HG02943 (cell line): ENCODE measurements at regions not wholly inside any gene's neighbourhood (a gene's known extent, or its start where the extent isn't known, plus 50 kb on each side); places are given as distances from the start of the nearest gene placed in this dataset.

ENCODE experiments used
- ATAC-seq: cut with Tn5 transposase; IDR thresholded peaks from one replicate; pipeline ENCODE4 v1.9.1; 2021; ENCODE audit warnings: mild to moderate bottlenecking, low read depth, moderate library complexity; ENCODE audit not compliant: unreplicated experiment

DNA sequence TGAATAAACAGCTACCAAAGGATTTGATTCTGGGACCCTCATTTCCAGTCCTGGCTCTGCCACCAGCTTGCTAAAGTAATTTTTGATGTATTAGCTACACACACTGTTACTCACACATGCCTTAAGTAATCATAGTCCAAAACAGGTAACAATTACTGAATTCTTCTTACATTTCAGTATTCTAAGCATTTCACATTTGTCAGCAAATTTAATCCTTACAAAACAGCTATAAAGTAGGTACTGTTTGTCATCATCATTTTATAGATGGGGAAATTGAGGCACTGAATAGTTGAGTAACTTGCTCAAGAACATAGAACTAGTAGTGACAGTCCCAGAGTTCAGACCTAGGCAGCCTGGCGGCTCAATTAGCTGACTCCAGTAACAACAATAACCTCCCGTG is 272.6 kb downstream of the QKI start:
- no peak for ATAC-seq

GRCh38 chr6:163686301-163686700 is 271.8 kb downstream of the QKI start:
- no peak for ATAC-seq

DNA sequence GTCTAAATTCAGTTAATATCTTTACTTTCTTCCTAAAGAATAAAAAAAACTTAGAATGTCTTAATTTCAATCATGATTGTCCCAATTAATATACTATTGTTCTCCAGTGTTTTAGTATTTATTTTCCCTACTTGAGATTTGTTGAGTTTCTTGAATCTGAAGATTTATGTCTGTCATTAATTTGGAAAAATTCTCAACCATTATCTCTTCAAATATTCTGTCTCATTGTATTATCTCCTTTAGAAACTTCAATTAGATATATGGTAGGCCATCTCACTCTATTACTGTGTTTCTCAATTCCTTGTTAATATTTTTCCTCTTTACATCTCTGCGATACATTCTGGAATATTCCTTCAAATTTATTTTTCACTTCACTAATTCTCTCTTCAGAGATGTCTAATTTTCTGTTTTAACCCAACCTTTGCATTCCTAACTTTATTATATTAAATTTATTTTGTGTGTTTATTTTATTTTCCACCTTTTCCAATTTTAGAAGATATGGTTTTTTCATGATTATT is 268.6 kb downstream of the QKI start:
- ATAC-seq: no peak

DNA sequence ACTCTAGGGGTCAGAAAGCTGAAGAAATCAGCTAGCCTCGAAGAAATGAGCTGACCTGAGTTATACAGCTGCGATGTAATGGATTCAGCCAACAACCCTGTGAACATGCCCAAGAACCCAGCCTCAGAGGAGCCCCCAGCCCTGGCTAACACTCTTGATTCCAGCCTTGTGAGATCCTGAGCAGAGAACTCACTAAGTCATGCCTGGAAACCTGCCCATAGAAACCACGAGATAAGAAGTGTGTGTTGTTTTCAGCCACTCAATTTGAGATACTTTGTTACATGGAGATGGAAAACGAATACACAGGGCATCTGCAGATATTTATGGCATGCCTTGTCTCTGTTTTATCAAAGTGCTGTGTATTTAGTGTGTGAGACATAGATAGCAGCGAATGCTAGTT is 265.2 kb downstream of the QKI start:
- ATAC-seq: no peak

DNA sequence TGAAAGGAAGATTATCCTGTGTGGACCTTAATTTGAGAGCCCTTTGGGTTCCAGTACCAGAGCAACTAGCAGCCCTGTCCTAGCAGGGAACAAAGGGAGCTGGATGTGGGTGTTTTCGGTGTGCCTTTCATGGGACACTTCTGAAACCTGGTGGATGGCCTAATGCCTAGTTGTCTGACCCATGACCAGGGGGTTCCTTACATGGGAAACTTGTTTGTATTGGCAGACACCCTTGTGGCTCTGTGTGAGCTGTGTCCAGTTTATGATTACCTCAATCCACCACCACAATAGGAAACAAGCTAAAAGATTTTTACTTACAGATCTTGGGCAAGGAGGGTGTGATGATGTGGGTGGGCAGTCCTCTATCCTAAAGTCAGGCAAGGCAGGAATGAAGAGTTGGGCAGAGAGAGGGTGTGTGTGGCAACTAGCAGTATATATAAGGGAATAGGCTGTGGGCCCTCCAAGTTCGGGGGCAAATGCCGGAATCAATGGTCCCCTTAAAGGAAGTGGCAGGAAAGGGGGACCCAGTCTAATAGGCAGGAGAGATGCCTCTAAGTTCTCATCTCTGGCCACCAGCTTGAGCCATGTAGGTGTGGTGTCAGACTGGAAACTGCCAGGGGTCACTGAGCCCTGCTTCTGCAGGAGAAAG is 264.6 kb downstream of the QKI start:
- no peak for ATAC-seq

DNA sequence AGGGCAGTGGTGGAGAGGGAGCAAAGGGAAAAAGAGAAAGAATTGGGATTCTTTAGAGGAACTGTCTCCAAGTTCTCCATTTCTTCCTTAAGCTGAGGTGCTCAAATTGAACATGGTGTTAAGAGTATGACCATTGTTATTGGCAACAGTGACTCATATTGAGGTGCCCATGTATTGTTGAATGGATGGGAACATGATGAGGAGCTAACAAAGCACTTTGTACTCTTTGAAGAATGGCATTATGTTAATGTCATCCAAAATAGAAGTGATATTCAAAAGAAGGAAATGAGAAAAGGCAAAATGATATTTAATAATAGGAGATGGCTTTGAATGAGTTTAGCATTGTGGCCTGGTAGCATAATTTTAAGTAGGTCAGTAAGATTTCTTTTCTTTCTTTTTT is 261.1 kb downstream of the QKI start:
- no peak for ATAC-seq

DNA sequence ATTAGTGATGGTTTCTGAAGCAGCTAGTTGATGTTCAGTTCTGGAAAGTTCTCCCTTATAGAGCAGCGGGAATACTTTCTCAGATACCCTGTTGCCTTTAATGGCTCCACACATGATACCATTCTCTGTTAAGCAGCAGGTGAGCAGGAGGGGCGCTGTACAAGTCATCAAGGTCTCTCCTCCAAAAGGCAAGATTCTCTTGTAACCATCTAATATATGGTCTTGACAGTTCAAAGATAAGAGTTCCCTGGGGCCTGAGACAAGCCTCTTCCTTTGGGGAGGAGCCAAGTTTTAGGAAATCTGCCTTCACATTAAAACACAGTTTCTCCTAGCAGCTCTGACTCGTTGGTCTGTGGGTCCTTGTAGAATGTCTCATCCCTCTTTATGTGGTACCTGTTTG is 258.2 kb downstream of the QKI start:
- no peak for ATAC-seq

DNA sequence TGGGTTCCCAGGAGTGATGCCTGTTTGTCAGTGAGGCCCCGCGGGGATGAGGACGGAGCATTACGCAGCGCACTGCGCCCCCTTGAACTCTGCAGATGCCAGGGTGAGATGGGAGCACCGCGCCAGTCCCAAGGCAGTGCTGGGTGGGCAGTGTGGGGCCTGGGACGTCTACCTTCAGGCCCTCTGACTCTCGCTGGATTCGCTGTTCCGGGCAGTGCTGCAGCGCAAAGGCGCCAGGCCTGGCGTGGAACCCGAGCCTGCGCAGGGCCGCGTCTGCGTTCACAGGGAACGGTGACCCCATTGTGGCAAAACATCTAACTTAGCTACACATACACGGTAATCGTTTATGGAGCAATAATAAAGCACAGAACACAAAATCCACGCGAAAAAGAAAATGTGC is 257.3 kb downstream of the QKI start:
- no peak for ATAC-seq

DNA sequence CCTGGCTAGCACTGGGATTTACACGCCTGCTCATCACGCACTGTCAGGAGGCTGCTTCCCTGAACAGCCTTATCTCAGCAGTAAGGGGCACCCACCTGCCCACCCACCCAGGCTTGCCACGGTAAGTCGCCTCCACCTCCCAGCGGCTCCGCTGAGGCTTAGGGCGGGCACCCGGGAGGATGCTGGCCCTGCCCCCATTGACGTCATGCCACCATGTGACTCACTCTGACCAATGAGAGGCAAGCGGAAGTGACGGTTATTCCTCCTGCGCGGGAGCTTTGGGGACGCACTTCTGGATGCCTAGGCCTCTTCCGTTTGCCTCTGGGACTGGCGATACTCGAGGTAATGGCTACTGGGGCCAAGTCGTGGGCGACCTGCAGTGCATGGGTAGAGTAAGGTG is 256.8 kb downstream of the QKI start:
- ATAC-seq: no peak

GRCh38 chr6:163670336-163670735 is 255.8 kb downstream of the QKI start:
- no peak for ATAC-seq

GRCh38 chr6:163668061-163668426 is 253.5 kb downstream of the QKI start:
- peak; percentile 54 for ATAC-seq

DNA sequence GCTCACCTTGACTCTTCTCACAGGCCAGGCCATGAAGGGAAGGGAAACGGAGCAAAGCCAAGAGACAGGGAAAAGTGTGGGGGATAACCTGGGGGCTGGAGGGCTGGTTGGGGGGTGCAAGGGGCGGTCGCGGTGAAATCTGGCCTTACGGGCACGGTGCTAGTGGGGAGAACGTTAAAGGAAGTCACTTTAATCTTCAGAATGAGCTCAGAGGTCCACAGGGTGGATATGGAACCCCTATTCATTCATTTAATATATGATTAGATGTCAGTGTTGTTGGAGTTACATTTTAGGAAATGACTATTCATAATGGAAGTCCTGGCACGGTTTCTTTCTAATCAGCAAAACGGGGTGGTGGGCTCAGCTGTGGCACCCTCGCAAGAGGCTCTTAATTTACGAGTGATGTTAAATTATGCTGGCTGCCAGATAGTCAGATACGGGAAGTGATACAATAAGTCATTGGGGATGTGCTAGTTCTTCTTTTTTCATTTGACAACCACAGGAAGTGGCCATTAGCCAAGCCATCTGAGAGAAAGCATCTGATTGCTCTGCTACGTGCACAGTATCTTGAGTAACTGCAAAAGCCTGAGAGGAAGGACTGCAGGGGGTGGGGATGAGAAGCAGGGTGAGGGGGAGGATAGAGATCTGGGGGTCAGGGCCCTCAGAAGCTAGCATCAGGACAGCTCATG is 253.0 kb downstream of the QKI start:
- peak; percentile 99 for ATAC-seq

DNA sequence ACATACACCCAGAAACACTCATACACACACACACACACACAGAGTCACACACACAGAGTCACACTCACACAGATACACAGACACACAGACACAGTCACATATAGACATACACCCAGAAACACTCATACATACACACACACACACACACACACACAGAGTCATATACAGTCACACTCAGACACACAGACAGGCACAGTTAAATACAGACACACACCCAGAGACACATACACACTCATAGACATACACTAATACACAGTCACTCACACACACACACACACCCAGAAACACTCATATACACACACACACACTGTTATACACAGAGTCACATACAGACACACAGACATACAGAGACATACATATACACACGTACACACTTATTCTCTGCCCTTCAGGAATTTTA is 250.9 kb downstream of the QKI start:
- ATAC-seq: no peak

DNA sequence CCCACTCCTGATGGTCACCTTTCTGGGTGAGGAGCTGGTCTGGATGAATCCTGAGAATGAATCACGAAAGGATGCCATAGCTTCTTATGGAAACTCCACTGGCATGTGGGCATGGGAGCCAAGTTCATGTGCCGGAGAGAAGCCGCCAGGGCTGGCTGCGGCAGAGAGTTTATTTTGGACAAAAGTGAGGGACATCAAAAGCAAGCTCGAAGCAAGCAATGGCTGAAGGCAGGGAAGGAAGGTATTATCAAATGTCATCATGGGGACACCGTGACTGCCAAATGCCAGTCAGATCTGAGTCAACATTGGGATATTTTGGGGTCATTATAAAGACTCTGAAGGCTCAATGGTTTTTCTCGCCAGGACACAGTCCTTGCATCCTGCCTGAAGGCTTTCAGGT is 249.1 kb downstream of the QKI start:
- ATAC-seq: no peak

DNA sequence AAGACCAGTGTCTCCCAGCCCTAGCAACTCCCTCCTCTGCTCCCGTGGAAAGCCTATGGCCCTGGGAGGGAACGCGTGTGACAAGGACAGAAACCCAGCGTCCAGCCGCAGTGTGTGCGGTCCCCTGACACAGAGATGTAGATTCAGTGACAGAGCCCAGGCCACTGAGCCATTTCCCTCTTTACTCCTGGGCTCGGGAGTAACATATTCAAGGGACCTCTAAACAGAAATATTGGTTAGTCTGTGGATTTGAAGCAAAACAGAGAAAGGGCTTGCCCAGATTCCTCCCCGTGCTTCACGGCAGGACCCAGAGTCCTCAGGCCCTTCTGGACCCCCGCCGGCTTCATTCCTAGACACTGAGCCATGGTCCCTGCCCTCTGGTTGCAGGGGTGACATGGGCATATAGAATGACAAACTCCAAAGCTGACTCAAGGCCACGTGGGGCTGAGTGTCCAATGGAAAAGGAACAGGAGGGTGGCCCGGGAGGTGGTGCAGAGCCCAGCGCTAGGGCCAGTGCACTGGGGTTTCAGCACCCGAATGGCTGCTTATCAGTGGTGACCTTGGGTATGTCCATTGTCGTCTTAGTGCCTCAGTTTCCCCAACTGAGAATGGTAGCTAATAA is 248.2 kb downstream of the QKI start:
- no peak for ATAC-seq

- peak; percentile 91 for ATAC-seq
Observed at GRCh38 chr6:163661272-163661671, 246.8 kb downstream of the QKI start.

- no peak for ATAC-seq
Observed at GRCh38 chr6:163659803-163660202, 245.3 kb downstream of the QKI start.

- ATAC-seq: no peak
Observed at GRCh38 chr6:163655217-163656121, 241.0 kb downstream of the QKI start.

DNA sequence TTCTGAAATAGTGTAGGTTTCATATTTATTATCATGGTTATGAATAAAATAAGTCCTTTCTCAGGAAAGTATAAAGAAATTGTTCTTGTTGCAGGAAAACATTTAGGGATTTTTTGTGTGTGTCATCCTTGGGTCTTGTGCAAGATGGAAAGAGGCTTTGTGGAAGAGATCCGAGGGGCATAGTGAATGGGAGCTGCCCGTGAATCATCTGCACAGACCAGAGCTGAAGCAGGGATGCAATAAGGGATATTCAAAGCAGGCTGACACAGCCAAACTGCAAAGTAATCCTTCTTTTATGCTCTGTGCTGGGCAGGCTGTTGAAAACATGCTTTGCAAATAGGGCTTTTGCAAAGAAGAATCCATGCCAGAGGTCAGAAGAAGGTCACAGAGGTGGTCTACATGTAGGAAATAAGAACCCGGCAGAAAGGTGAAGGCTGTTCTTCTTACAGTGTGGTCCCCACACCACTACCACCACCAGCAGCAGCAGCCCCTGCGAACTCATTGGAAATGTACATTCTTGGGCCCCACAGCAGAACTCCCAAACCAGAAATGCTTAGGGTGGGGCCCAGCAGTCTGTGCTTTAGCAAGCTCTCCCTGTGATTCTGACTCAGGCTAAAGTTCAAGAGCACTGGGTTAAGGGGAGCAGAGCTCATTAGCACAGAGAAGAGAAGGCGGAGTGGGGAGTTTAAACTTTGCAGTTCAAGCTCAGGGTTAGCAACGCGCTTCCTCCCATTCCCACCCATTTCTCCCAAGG is 237.6 kb downstream of the QKI start:
- ATAC-seq: no peak

DNA sequence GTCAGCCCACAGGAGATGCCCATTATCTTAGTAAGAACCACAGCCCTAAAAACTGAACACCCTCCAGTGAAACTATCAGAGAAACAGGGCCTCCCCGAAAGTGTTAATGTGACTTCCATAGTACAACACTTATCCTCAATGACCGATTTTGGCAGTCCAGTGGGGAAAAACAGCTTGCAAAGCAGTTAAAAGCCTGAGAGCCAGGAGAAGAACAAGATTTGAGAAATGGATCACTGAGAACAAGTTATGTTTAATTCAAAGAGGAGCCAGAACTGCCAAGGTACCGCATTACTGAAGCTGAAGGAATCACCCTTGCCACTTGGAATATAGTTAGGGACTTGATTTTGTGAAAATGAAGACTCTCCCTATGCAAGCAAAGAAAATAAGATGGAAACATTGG is 236.9 kb downstream of the QKI start:
- no peak for ATAC-seq
